ENCODE measurements at regions not wholly inside any gene's neighbourhood (a gene's known extent, or its start where the extent isn't known, plus 50 kb on each side); places are given as distances from the start of the nearest gene placed in this dataset.

GRCh38 chr2:104762031-104762430 lies 91.9 kb upstream of the POU3F3 start (continued):
- TF ChIP-seq ATF7 (IDR thresholded peaks at IDR 0.05) (no peak), ATF7 (CRISPR knock-in tag; IDR thresholded peaks at IDR 0.05) (no peak), IKZF4 (CRISPR knock-in tag; IDR thresholded peaks at IDR 0.05; ENCODE audit: borderline replicate concordance, low read depth, not compliant biosample characterization) (no peak), RBFOX2 (IDR thresholded peaks at IDR 0.05; ENCODE audit: low read depth, low read length) (no peak), ZNF318 (CRISPR knock-in tag; IDR thresholded peaks at IDR 0.05) (no peak), NCOA5 (CRISPR knock-in tag; IDR thresholded peaks at IDR 0.05) (no peak)

GRCh38 chr2:104766683-104767082 lies 87.2 kb upstream of the POU3F3 start:
- no peak for DNase-seq (ENCODE audit: low spot score)
- H3K4me3 ChIP-seq (replicated peaks in 1 of 3; ENCODE audit: insufficient read depth in 1 of 3, low read depth in 2 of 3, low read length in 3 of 3) = no peak overlapping the region
- H3K27ac ChIP-seq (ENCODE audit: extremely low read length, insufficient read depth, low read length) = no peak overlapping the region
- no peak overlapping the region for H3K4me2 ChIP-seq (ENCODE audit: low read depth, low read length)
- no peaks in the 10 kb centered on the region for H4K20me1 ChIP-seq (ENCODE audit: insufficient read depth, low read length)
- WGBS (ENCODE audit: low lambda C conversion rate) = 19% methylated on average over 7 of the region's 10 CpGs
- in situ Hi-C loops (cut with HindIII; ENCODE audit: extremely low pct_ligation_motif_present, low pct_unique_long_range_greater_than_20kb) = no loop called here
- H3K9ac ChIP-seq (ENCODE audit: insufficient read depth, low read depth, low read length) = no peak overlapping the region
- peaks cover 0 to 7% of the 10 kb centered on the region in 2 experiments; a peak in 2 of 5 replicates for H3K27me3 ChIP-seq (ENCODE audit: control insufficient read depth in 1 of 2, insufficient read depth in 2 of 2, low read length in 2 of 2)
- ATAC-seq = no peak
- no TSS peak for BruUV-seq (replicated peaks)
- no peak for FAIRE-seq
- no peaks in the 10 kb centered on the region for H3K79me2 ChIP-seq (ENCODE audit: insufficient read depth, low read length)
- intact Hi-C loops (cut with micrococcal nuclease; ENCODE audit: unreplicated experiment) = no loop called here
- POLR2A ChIA-PET = no interaction called here
- no peaks in the 10 kb centered on the region for H3K9me3 ChIP-seq (ENCODE audit: low read length)
- no peaks in the 10 kb centered on the region for H3K36me3 ChIP-seq (replicated peaks in 1 of 2; ENCODE audit: control insufficient read depth in 1 of 2, insufficient read depth in 2 of 2, low read length in 2 of 2)
- CTCF ChIA-PET (ENCODE audit: low intra/inter-chr PET ratio, low total read pairs) = no interaction called here
- no peaks in the 10 kb centered on the region for H3K4me1 ChIP-seq (ENCODE audit: insufficient read depth, low read length)
- H2AFZ ChIP-seq (ENCODE audit: low read length) = no peak overlapping the region
- TF ChIP-seq HOXA3 (CRISPR knock-in tag; IDR thresholded peaks at IDR 0.05) = no peak
- no peak for TF ChIP-seq AKNA (CRISPR knock-in tag; IDR thresholded peaks at IDR 0.05; ENCODE audit: borderline replicate concordance)
- no peak for TF ChIP-seq ATF7-NPFF (CRISPR knock-in tag; IDR thresholded peaks at IDR 0.05; ENCODE audit: low read depth)
- no peak for TF ChIP-seq PITX1 (CRISPR knock-in tag; IDR thresholded peaks at IDR 0.05)
- TF ChIP-seq ZFAT (CRISPR knock-in tag; conservative IDR thresholded peaks at IDR 0.05) = no peak
- TF ChIP-seq BCL6 (CRISPR knock-in tag; IDR thresholded peaks at IDR 0.05) = no peak

All from HepG2 (cell line).